ENCODE measurements at regions not wholly inside any gene's neighbourhood (a gene's known extent, or its start where the extent isn't known, plus 50 kb on each side); places are given as distances from the start of the nearest gene placed in this dataset.
"Not testable (repeated sequence)": the region's sequence is repeated elsewhere in the genome, so short reads cannot be mapped to it uniquely, and the experiment has no call there.

- no peak for DNase-seq (ENCODE audit: insufficient read length, low spot score)
- no peak for TF ChIP-seq CTCF (IDR thresholded peaks at IDR 0.05; ENCODE audit: insufficient read depth, missing control alignments)
- FAIRE-seq: no peak
These were observed 828.9 kb downstream of the EPHA4 start for GRCh38 chr2:220743203-220743602.

GRCh38 chr2:220744861-220745260 lies 827.2 kb downstream of the EPHA4 start:
- TF ChIP-seq CTCF (IDR thresholded peaks at IDR 0.05; ENCODE audit: insufficient read depth, missing control alignments): no peak
- DNase-seq (ENCODE audit: insufficient read length, low spot score) (no peak), FAIRE-seq (no peak)

GRCh38 chr2:220745682-220746081 lies 826.4 kb downstream of the EPHA4 start:
- FAIRE-seq: no peak
- no peak for DNase-seq (ENCODE audit: insufficient read length, low spot score)
- TF ChIP-seq CTCF (IDR thresholded peaks at IDR 0.05; ENCODE audit: insufficient read depth, missing control alignments): no peak

- DNase-seq (ENCODE audit: insufficient read length, low spot score): no peak
- FAIRE-seq: no peak
- TF ChIP-seq CTCF (IDR thresholded peaks at IDR 0.05; ENCODE audit: insufficient read depth, missing control alignments): no peak
These were observed 824.4 kb downstream of the EPHA4 start for GRCh38 chr2:220747736-220748135.

GRCh38 chr2:220748875-220749479 lies 823.1 kb downstream of the EPHA4 start:
- no peak for FAIRE-seq
- TF ChIP-seq CTCF (IDR thresholded peaks at IDR 0.05; ENCODE audit: insufficient read depth, missing control alignments): no peak
- no peak for DNase-seq (ENCODE audit: insufficient read length, low spot score)

- FAIRE-seq (no peak), DNase-seq (ENCODE audit: insufficient read length, low spot score) (no peak)
- no peak for TF ChIP-seq CTCF (IDR thresholded peaks at IDR 0.05; ENCODE audit: insufficient read depth, missing control alignments)
These were observed 818.6 kb downstream of the EPHA4 start for GRCh38 chr2:220753486-220753885.

GRCh38 chr2:220756653-220757052 lies 815.5 kb downstream of the EPHA4 start:
- TF ChIP-seq CTCF (IDR thresholded peaks at IDR 0.05; ENCODE audit: insufficient read depth, missing control alignments): no peak
- FAIRE-seq: no peak
- no peak for DNase-seq (ENCODE audit: insufficient read length, low spot score)

GRCh38 chr2:220758376-220758775 lies 813.7 kb downstream of the EPHA4 start:
- not testable (repeated sequence) for DNase-seq (ENCODE audit: insufficient read length, low spot score); FAIRE-seq
